IMR-90 (cell line): ENCODE measurements at regions not wholly inside any gene's neighbourhood (a gene's known extent, or its start where the extent isn't known, plus 50 kb on each side); places are given as distances from the start of the nearest gene placed in this dataset.

Experiments
- CTCF ChIP-seq: conservative IDR thresholded peaks from 2 replicates; pipeline ENCODE4 v1.5.1; 2012; ENCODE audit warnings: mild to moderate bottlenecking, low read depth, low read length, improper control_type of control experiment
- MAFK ChIP-seq: IDR thresholded peaks from 2 replicates; pipeline ENCODE4 v1.6.1; 2012; ENCODE audit warnings: low read depth, low read length, improper control_type of control experiment
- NFE2L2 ChIP-seq: fragments of 150-350 bp; IDR thresholded peaks from 2 replicates; pipeline ENCODE4 v1.6.1; 2016; ENCODE audit warnings: low read depth, mild to moderate bottlenecking, low read length
- POLR2A ChIP-seq: IDR thresholded peaks from 2 replicates; pipeline ENCODE4 v1.6.1; 2012; ENCODE audit warnings: mild to moderate bottlenecking, low read depth, low read length
- RAD21 ChIP-seq: IDR thresholded peaks from 2 replicates; pipeline ENCODE4 v1.6.1; 2012; ENCODE audit warnings: low read length, improper control_type of control experiment

- TF ChIP-seq POLR2A, result no peak
- no peak for TF ChIP-seq CTCF
- no peak for TF ChIP-seq MAFK
- TF ChIP-seq NFE2L2, result no peak
- TF ChIP-seq RAD21, result no peak
Observed at GRCh38 chr6:100135977-100136376, 142.0 kb upstream of the MCHR2 start.
